ENCODE measurements at regions not wholly inside any gene's neighbourhood (a gene's known extent, or its start where the extent isn't known, plus 50 kb on each side); places are given as distances from the start of the nearest gene placed in this dataset.

GRCh38 chrX:116345958-116346357 lies 90.4 kb upstream of the SLC6A14 start:
- Histone ChIP-seq H3K9ac (ENCODE audit: control insufficient read depth, extremely low read depth, insufficient read depth, low read length) (no peak overlapping the region), H3K9me1 (ENCODE audit: control insufficient read depth, extremely low read depth, insufficient read depth, low read length) (no peaks in the 10 kb centered on the region), H3K9me3 (ENCODE audit: control insufficient read depth, low read depth, low read length) (no peaks in the 10 kb centered on the region), H3K4me2 (ENCODE audit: control insufficient read depth, extremely low read depth, insufficient read depth, low read depth, low read length) (no peak overlapping the region), H2AFZ (ENCODE audit: control insufficient read depth, low read length) (no peak overlapping the region), H3K27ac (ENCODE audit: control insufficient read depth, insufficient read depth, low read length) (no peak overlapping the region), H3K36me3 (ENCODE audit: control insufficient read depth in 2 of 2, extremely low read depth in 1 of 2, insufficient read depth in 2 of 2, low read length in 2 of 2) (no peaks in the 10 kb centered on the region), H3K79me2 (ENCODE audit: control insufficient read depth, insufficient read depth, low read length) (no peaks in the 10 kb centered on the region), H3K4me3 (ENCODE audit: control insufficient read depth in 2 of 3, extremely low read depth in 1 of 3, insufficient read depth in 2 of 3, low read depth in 1 of 3, low read length in 3 of 3) (no peak overlapping the region), H3K27me3 (ENCODE audit: control insufficient read depth, extremely low read depth, insufficient read depth, low read length) (peaks cover 21% of the 10 kb centered on the region), H4K20me1 (ENCODE audit: control insufficient read depth, extremely low read depth, insufficient read depth, low read length) (no peaks in the 10 kb centered on the region), H3K4me1 (ENCODE audit: control insufficient read depth, extremely low read depth, insufficient read depth, low read length) (no peaks in the 10 kb centered on the region)
- dilution Hi-C loops (cut with MboI; ENCODE audit: extremely low pct_ligation_motif_present, low sequenced_read_pairs), result no loop called here
- FAIRE-seq (no peak), DNase-seq (ENCODE audit: low read depth, low spot score) (no peak)
- no peak for TF ChIP-seq EZH2 (IDR thresholded peaks at IDR 0.05; ENCODE audit: low read length)
- TF ChIP-seq, protein P1, sequence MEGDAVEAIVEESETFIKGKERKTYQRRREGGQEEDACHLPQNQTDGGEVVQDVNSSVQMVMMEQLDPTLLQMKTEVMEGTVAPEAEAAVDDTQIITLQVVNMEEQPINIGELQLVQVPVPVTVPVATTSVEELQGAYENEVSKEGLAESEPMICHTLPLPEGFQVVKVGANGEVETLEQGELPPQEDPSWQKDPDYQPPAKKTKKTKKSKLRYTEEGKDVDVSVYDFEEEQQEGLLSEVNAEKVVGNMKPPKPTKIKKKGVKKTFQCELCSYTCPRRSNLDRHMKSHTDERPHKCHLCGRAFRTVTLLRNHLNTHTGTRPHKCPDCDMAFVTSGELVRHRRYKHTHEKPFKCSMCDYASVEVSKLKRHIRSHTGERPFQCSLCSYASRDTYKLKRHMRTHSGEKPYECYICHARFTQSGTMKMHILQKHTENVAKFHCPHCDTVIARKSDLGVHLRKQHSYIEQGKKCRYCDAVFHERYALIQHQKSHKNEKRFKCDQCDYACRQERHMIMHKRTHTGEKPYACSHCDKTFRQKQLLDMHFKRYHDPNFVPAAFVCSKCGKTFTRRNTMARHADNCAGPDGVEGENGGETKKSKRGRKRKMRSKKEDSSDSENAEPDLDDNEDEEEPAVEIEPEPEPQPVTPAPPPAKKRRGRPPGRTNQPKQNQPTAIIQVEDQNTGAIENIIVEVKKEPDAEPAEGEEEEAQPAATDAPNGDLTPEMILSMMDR (optimal IDR thresholded peaks at IDR 0.05 in 1 of 3, IDR thresholded peaks at IDR 0.05 in 1 of 3, conservative IDR thresholded peaks at IDR 0.05 in 1 of 3; ENCODE audit: extremely low read depth in 1 of 3, insufficient read depth in 2 of 3, low read length in 3 of 3), result no peak

DNA sequence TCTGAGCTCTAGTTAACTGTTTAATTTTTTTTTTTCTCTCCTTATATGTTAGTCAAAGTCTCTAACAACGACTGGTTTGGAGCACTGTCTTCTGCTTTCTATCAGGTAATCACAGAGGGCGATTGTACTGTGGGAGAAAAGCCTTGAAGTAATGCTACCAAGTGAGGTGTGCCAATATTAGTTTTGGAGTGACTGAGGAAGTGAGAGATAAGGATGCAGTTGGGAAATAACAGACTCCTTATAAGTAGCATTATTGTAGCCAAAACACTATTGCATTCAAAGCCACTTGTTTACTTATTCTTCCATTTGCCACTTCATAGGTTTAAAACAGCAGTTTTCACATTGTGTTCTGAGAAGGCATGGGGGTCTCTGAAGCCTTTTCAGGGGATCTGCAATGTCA lies 79.1 kb upstream of the SLC6A14 start:
- DNase-seq (ENCODE audit: low read depth, low spot score), result no peak
- TF ChIP-seq, protein P1 (optimal IDR thresholded peaks at IDR 0.05 in 1 of 3, IDR thresholded peaks at IDR 0.05 in 1 of 3, conservative IDR thresholded peaks at IDR 0.05 in 1 of 3; ENCODE audit: extremely low read depth in 1 of 3, insufficient read depth in 2 of 3, low read length in 3 of 3), result no peak
- TF ChIP-seq EZH2 (IDR thresholded peaks at IDR 0.05; ENCODE audit: low read length), result no peak
- dilution Hi-C loops (cut with MboI; ENCODE audit: extremely low pct_ligation_motif_present, low sequenced_read_pairs), result no loop called here
- Histone ChIP-seq H3K9me1 (ENCODE audit: control insufficient read depth, extremely low read depth, insufficient read depth, low read length) (no peaks in the 10 kb centered on the region), H3K9ac (ENCODE audit: control insufficient read depth, extremely low read depth, insufficient read depth, low read length) (no peak overlapping the region), H3K27me3 (ENCODE audit: control insufficient read depth, extremely low read depth, insufficient read depth, low read length) (no peaks in the 10 kb centered on the region), H3K36me3 (ENCODE audit: control insufficient read depth in 2 of 2, extremely low read depth in 1 of 2, insufficient read depth in 2 of 2, low read length in 2 of 2) (no peaks in the 10 kb centered on the region), H3K27ac (ENCODE audit: control insufficient read depth, insufficient read depth, low read length) (no peak overlapping the region), H3K4me2 (ENCODE audit: control insufficient read depth, extremely low read depth, insufficient read depth, low read depth, low read length) (no peak overlapping the region), H3K4me3 (ENCODE audit: control insufficient read depth in 2 of 3, extremely low read depth in 1 of 3, insufficient read depth in 2 of 3, low read depth in 1 of 3, low read length in 3 of 3) (no peak overlapping the region), H4K20me1 (ENCODE audit: control insufficient read depth, extremely low read depth, insufficient read depth, low read length) (no peaks in the 10 kb centered on the region), H3K9me3 (ENCODE audit: control insufficient read depth, low read depth, low read length) (no peaks in the 10 kb centered on the region), H3K79me2 (ENCODE audit: control insufficient read depth, insufficient read depth, low read length) (no peaks in the 10 kb centered on the region), H2AFZ (ENCODE audit: control insufficient read depth, low read length) (no peak overlapping the region), H3K4me1 (ENCODE audit: control insufficient read depth, extremely low read depth, insufficient read depth, low read length) (no peaks in the 10 kb centered on the region)
- FAIRE-seq, result no peak
